H9 (cell line): ENCODE measurements at regions not wholly inside any gene's neighbourhood (a gene's known extent, or its start where the extent isn't known, plus 50 kb on each side); places are given as distances from the start of the nearest gene placed in this dataset.

Experiments
- DNase-seq: peaks from one replicate; pipeline ENCODE4 v3.0.0-alpha.2; 2017
- H2AFZ ChIP-seq: one replicate; pipeline ENCODE4 v1.6.1; 2013; ENCODE audit warnings: mild to moderate bottlenecking, low read length, control low read depth, moderate library complexity
- H2AK5ac ChIP-seq: 2 replicates; pipeline ENCODE4 v1.6.1; 2013; ENCODE audit warnings: low read length, control low read depth, mixed read lengths; ENCODE audit not compliant: insufficient read length
- H2BK120ac ChIP-seq: one replicate; pipeline ENCODE4 v1.6.1; 2013; ENCODE audit warnings: low read depth, mild to moderate bottlenecking, low read length, control low read depth, inconsistent platforms; ENCODE audit not compliant: poor library complexity, severe bottlenecking
- H2BK12ac ChIP-seq: 2 replicates; pipeline ENCODE4 v1.6.1; 2013; ENCODE audit warnings: low read length, control low read depth, mixed read lengths, low read depth; ENCODE audit not compliant: insufficient read length
- H2BK15ac ChIP-seq: 2 replicates; pipeline ENCODE4 v1.6.1; 2013; ENCODE audit warnings: low read depth, low read length, control low read depth
- H2BK20ac ChIP-seq: one replicate; pipeline ENCODE4 v1.6.1; 2013; ENCODE audit warnings: low read depth, mild to moderate bottlenecking, low read length, control low read depth, inconsistent platforms; ENCODE audit not compliant: poor library complexity, severe bottlenecking
- H2BK5ac ChIP-seq: 2 replicates; pipeline ENCODE4 v1.6.1; 2013; ENCODE audit warnings: low read length, control low read depth, mixed read lengths; ENCODE audit not compliant: insufficient read length
- H3K14ac ChIP-seq: 2 replicates; pipeline ENCODE4 v1.6.1; 2013; ENCODE audit warnings: low read length, control low read depth; ENCODE audit not compliant: insufficient read depth
- H3K18ac ChIP-seq: 2 replicates; pipeline ENCODE4 v1.6.1; 2013; ENCODE audit warnings: low read depth, mild to moderate bottlenecking, mixed read lengths, low read length, control low read depth; ENCODE audit not compliant: insufficient read length
- H3K23ac ChIP-seq: 2 replicates; pipeline ENCODE4 v1.6.1; 2013; ENCODE audit warnings: low read length, control low read depth, mixed read lengths, low read depth; ENCODE audit not compliant: insufficient read length
- H3K23me2 ChIP-seq: 2 replicates; pipeline ENCODE4 v1.6.1; 2013; ENCODE audit warnings: low read depth, mild to moderate bottlenecking, mixed read lengths, low read length, control low read depth; ENCODE audit not compliant: insufficient read length, poor library complexity, severe bottlenecking
- H3K27ac ChIP-seq: 2 replicates; pipeline ENCODE4 v1.5.1; 2013; ENCODE audit warnings: low read length, control low read depth, mixed read lengths, low read depth; ENCODE audit not compliant: insufficient read length
- H3K27me3 ChIP-seq: 2 replicates; pipeline ENCODE4 v1.6.1; 2013; ENCODE audit warnings: low read length, control low read depth, inconsistent platforms; ENCODE audit not compliant: insufficient read depth
- H3K4ac ChIP-seq: 2 replicates; pipeline ENCODE4 v1.6.1; 2013; ENCODE audit warnings: low read depth, mild to moderate bottlenecking, control low read depth, inconsistent platforms, low read length, moderate library complexity
- H3K4me1 ChIP-seq: 2 replicates; pipeline ENCODE4 v1.6.1; 2013; ENCODE audit warnings: low read length, control low read depth, inconsistent platforms; ENCODE audit not compliant: insufficient read depth
- H3K4me2 ChIP-seq: 2 replicates; pipeline ENCODE4 v1.6.1; 2013; ENCODE audit warnings: low read length, control low read depth, mixed read lengths; ENCODE audit not compliant: insufficient read length, insufficient read depth
- H3K56ac ChIP-seq: 2 replicates; pipeline ENCODE4 v1.6.1; 2013; ENCODE audit warnings: low read depth, mild to moderate bottlenecking, mixed read lengths, low read length, control low read depth; ENCODE audit not compliant: insufficient read length
- H3K79me1 ChIP-seq: 2 replicates; pipeline ENCODE4 v1.6.1; 2013; ENCODE audit warnings: low read depth, mild to moderate bottlenecking, moderate library complexity, low read length, control low read depth, inconsistent platforms; ENCODE audit not compliant: insufficient read depth, poor library complexity, severe bottlenecking
- H3K79me2 ChIP-seq: 2 replicates; pipeline ENCODE4 v1.6.1; 2013; ENCODE audit warnings: low read length, control low read depth, inconsistent platforms; ENCODE audit not compliant: insufficient read depth
- H3K9ac ChIP-seq: 2 replicates; pipeline ENCODE4 v1.6.1; 2013; ENCODE audit warnings: low read length, control low read depth, mixed read lengths; ENCODE audit not compliant: insufficient read length; ENCODE audit errors: extremely low read depth
- H3K9me3 ChIP-seq: one replicate; pipeline ENCODE4 v1.6.1; 2013; ENCODE audit warnings: low read depth, low read length, inconsistent platforms; ENCODE audit not compliant: control insufficient read depth
- H3T11ph ChIP-seq: one replicate; pipeline ENCODE4 v1.6.1; 2013; ENCODE audit warnings: mild to moderate bottlenecking, low read length, control low read depth, inconsistent platforms
- H4K20me1 ChIP-seq: one replicate; pipeline ENCODE4 v1.6.1; 2013; ENCODE audit not compliant: control insufficient read depth, insufficient read length, insufficient read depth
- H4K5ac ChIP-seq: 2 replicates; pipeline ENCODE4 v1.6.1; 2013; ENCODE audit warnings: low read depth, mild to moderate bottlenecking, mixed read lengths, low read length, control low read depth; ENCODE audit not compliant: insufficient read length
- H4K8ac ChIP-seq: replicated peaks from 2 replicates; pipeline ENCODE4 v1.6.1; 2013; ENCODE audit warnings: low read length, control low read depth, mixed read lengths, low read depth; ENCODE audit not compliant: insufficient read length
- H4K91ac ChIP-seq: 2 replicates; pipeline ENCODE4 v1.6.1; 2013; ENCODE audit warnings: low read depth, mild to moderate bottlenecking, moderate library complexity, mixed read lengths, low read length, control low read depth; ENCODE audit not compliant: insufficient read length
- H3K27ac Mint-ChIP-seq, 3 experiments: 2 replicates in 2 of 3; 3 replicates in 1 of 3; pipeline ENCODE4 v1.8.0; 2020 to 2021; ENCODE audit warnings: mixed read lengths in 3 of 3, mild to moderate bottlenecking in 1 of 3, moderate library complexity in 1 of 3
- H3K27me3 Mint-ChIP-seq: 2 replicates; pipeline ENCODE4 v1.8.0; 2021; ENCODE audit warnings: low read depth, mild to moderate bottlenecking, moderate library complexity, mixed read lengths
- H3K36me3 Mint-ChIP-seq, 3 experiments: 2 replicates in 2 of 3; 3 replicates in 1 of 3; pipeline ENCODE4 v1.8.0; 2020 to 2021; ENCODE audit warnings: low read depth in 3 of 3, mixed read lengths in 3 of 3; ENCODE audit not compliant: insufficient read depth in 1 of 3
- H3K4me1 Mint-ChIP-seq, 2 experiments: 2 replicates each; pipeline ENCODE4 v1.8.0; 2020; ENCODE audit warnings: mixed read lengths in 2 of 2
- H3K4me3 Mint-ChIP-seq, 2 experiments: 2 replicates in 1 of 2; 3 replicates in 1 of 2; pipeline ENCODE4 v1.8.0; 2020 to 2021; ENCODE audit warnings: mild to moderate bottlenecking in 2 of 2, mixed read lengths in 2 of 2, moderate library complexity in 1 of 2
- H3K9me3 Mint-ChIP-seq, 2 experiments: 2 replicates in 1 of 2; 3 replicates in 1 of 2; pipeline ENCODE4 v1.8.0; 2020; ENCODE audit warnings: mild to moderate bottlenecking in 2 of 2, mixed read lengths in 2 of 2, moderate library complexity in 1 of 2
- CTCF ChIP-seq: fragments of 200-600 bp; sonication (generic); conservative IDR thresholded peaks from 3 replicates; pipeline ENCODE4 v1.8.0; 2021; ENCODE audit warnings: antibody characterized with exemption, mild to moderate bottlenecking

- Mint-ChIP-seq H3K4me1 (peaks cover 14 to 17% of the 10 kb centered on the region in 2 experiments), H3K27me3 (peaks cover 9% of the 10 kb centered on the region), H3K27ac (no peak overlapping the region), H3K36me3 (peaks cover 5 to 30% (median 17%) of the 10 kb centered on the region in 3 experiments; a peak in 6 of 7 replicates), H3K9me3 (peaks cover 22 to 27% of the 10 kb centered on the region in 2 experiments), H3K4me3 (no peak overlapping the region)
- Histone ChIP-seq H4K5ac (no peak overlapping the region), H2BK120ac (no peak overlapping the region), H3K27ac (no peak overlapping the region), H3K9me3 (peaks cover 18% of the 10 kb centered on the region), H3K27me3 (no peaks in the 10 kb centered on the region; the same call in 1 of the 2 replicates), H3K23me2 (no peaks in the 10 kb centered on the region), H3K14ac (no peak overlapping the region), H2BK20ac (no peak overlapping the region), H3K23ac (no peak overlapping the region), H3K79me1 (no peaks in the 10 kb centered on the region), H2AK5ac (no peak overlapping the region), H2BK12ac (no peak overlapping the region), H3K4me1 (peaks cover 9% of the 10 kb centered on the region; the same call in 1 of the 2 replicates), H3K56ac (no peak overlapping the region), H4K20me1 (no peaks in the 10 kb centered on the region), H2BK15ac (no peak overlapping the region), H3K18ac (no peak overlapping the region), H3K4me2 (no peak overlapping the region), H3K4ac (no peak overlapping the region), H3K79me2 (no peaks in the 10 kb centered on the region), H4K8ac (no peak overlapping the region), H2BK5ac (no peak overlapping the region), H4K91ac (no peak overlapping the region), H2AFZ (no peak overlapping the region), H3T11ph (no peak overlapping the region), H3K9ac (no peak overlapping the region)
- no peak for TF ChIP-seq CTCF
- DNase-seq, result no peak
Measured at GRCh38 chr2:118524911-118525310, 322.5 kb downstream of the EN1 start.
